GM23248 (cell line): ENCODE measurements at regions not wholly inside any gene's neighbourhood (a gene's known extent, or its start where the extent isn't known, plus 50 kb on each side); places are given as distances from the start of the nearest gene placed in this dataset.

Source experiments
- EZH2 ChIP-seq: fragments of 200-600 bp; sonication (generic); IDR thresholded peaks from 2 replicates; pipeline ENCODE4 v1.6.1; 2018; ENCODE audit warnings: antibody characterized with exemption, mild to moderate bottlenecking; ENCODE audit not compliant: insufficient read depth, poor library complexity, severe bottlenecking
- EZH2phosphoT487 ChIP-seq: fragments of 200-600 bp; sonication (generic); IDR thresholded peaks from 2 replicates; pipeline ENCODE4 v1.6.1; 2018; ENCODE audit warnings: antibody characterized with exemption, moderate library complexity, mild to moderate bottlenecking, low read depth; ENCODE audit not compliant: insufficient read depth

DNA sequence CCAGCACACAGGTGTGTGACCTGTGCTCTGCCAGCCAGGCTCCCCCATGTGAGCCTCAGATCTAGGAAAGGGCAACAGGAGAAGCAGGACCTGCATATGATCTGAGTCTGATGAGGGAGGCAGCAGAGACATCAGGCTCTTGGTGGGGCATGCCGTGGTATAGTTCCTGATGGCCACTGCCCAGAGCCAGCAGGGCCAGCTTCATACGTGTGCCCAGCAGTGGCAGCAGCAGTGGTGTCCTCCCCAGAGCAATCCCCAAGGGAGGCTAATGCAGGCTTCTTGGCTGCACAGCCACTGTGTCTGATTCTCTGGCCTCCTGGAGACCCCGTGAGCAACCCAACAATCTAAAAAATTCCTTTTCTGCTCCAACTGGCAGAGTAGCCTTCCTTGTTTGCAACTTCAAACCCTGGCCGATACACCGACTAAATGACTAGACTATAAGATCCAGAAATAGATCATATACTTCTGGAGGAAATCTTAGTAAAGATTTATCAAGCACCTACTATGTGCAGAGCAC lies 230.6 kb upstream of the ZMIZ1 start:
- no peak for TF ChIP-seq EZH2
- no peak for TF ChIP-seq EZH2phosphoT487
